Parathyroid adenoma (tissue), 2 donors: ENCODE measurements at regions not wholly inside any gene's neighbourhood (a gene's known extent, or its start where the extent isn't known, plus 50 kb on each side); places are given as distances from the start of the nearest gene placed in this dataset.

ENCODE experiments used
- H2AFZ ChIP-seq: fragments of 300-600 bp; sonication (generic); one replicate; pipeline ENCODE4 v1.7.0; 2017; ENCODE audit warnings: antibody characterized with exemption, mild to moderate bottlenecking
- H3K27ac ChIP-seq: fragments of 300-600 bp; sonication (generic); one replicate; pipeline ENCODE4 v1.7.0; 2017
- H3K27me3 ChIP-seq: fragments of 300-600 bp; sonication (generic); one replicate; pipeline ENCODE4 v1.7.0; 2017; ENCODE audit warnings: low read length; ENCODE audit not compliant: control insufficient read depth, insufficient read depth
- H3K36me3 ChIP-seq: fragments of 300-600 bp; sonication (generic); one replicate; pipeline ENCODE4 v1.7.0; 2017; ENCODE audit warnings: low read length; ENCODE audit not compliant: control insufficient read depth, insufficient read depth
- H3K4me1 ChIP-seq: fragments of 300-600 bp; sonication (generic); one replicate; pipeline ENCODE4 v1.7.0; 2017; ENCODE audit warnings: control low read depth
- H3K4me2 ChIP-seq: fragments of 300-600 bp; sonication (generic); one replicate; pipeline ENCODE4 v1.7.0; 2017; ENCODE audit warnings: low read length
- H3K4me3 ChIP-seq: fragments of 300-600 bp; sonication (generic); one replicate; pipeline ENCODE4 v1.7.0; 2017; ENCODE audit warnings: low read depth, low read length
- H3K79me2 ChIP-seq: fragments of 300-600 bp; sonication (generic); one replicate; pipeline ENCODE4 v1.7.0; 2017; ENCODE audit warnings: control low read depth
- H3K9ac ChIP-seq: fragments of 300-600 bp; sonication (generic); one replicate; pipeline ENCODE4 v1.7.0; 2017; ENCODE audit warnings: mild to moderate bottlenecking
- H3K9me3 ChIP-seq: fragments of 300-600 bp; sonication (generic); one replicate; pipeline ENCODE4 v1.7.0; 2017; ENCODE audit warnings: low read length; ENCODE audit not compliant: control insufficient read depth
- TF ChIP-seq, protein P1 (sequence below): fragments of 300-600 bp; sonication (generic); IDR thresholded peaks from one replicate; pipeline ENCODE4 v1.7.0; 2017; ENCODE audit warnings: antibody characterized with exemption, mild to moderate bottlenecking
- donor health status: primary hyperparathyroidism.

DNA sequence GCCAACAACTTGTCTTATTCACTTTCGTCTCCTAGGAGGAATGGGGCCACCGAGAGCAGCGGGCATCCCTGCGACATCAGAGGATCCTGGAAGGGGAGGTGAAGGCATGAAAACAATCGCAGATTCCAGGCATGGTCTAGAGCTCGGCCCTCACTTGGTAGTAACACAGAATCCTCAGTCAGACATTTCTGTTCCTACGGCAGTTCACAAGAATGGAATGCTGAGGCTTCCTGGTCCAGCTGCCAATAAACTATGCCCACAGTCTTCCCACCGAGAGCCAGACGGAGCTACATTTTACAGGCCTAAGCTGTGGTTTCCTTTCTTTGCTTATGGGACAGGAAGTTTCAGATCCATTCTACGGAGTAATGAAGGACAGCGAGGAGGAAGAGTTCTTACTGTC lies 75.8 kb downstream of the OR13A1 start:
- no peak overlapping the region for H3K4me3 ChIP-seq
- no peak overlapping the region for H3K27ac ChIP-seq
- TF ChIP-seq, protein P1, sequence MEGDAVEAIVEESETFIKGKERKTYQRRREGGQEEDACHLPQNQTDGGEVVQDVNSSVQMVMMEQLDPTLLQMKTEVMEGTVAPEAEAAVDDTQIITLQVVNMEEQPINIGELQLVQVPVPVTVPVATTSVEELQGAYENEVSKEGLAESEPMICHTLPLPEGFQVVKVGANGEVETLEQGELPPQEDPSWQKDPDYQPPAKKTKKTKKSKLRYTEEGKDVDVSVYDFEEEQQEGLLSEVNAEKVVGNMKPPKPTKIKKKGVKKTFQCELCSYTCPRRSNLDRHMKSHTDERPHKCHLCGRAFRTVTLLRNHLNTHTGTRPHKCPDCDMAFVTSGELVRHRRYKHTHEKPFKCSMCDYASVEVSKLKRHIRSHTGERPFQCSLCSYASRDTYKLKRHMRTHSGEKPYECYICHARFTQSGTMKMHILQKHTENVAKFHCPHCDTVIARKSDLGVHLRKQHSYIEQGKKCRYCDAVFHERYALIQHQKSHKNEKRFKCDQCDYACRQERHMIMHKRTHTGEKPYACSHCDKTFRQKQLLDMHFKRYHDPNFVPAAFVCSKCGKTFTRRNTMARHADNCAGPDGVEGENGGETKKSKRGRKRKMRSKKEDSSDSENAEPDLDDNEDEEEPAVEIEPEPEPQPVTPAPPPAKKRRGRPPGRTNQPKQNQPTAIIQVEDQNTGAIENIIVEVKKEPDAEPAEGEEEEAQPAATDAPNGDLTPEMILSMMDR = no peak
- no peak overlapping the region for H3K4me2 ChIP-seq
- H3K36me3 ChIP-seq = no peaks in the 10 kb centered on the region
- no peaks in the 10 kb centered on the region for H3K9me3 ChIP-seq
- H3K4me1 ChIP-seq = no peaks in the 10 kb centered on the region
- H3K79me2 ChIP-seq = no peaks in the 10 kb centered on the region
- H3K9ac ChIP-seq = no peak overlapping the region
- H2AFZ ChIP-seq = no peak overlapping the region
- H3K27me3 ChIP-seq = no peaks in the 10 kb centered on the region

DNA sequence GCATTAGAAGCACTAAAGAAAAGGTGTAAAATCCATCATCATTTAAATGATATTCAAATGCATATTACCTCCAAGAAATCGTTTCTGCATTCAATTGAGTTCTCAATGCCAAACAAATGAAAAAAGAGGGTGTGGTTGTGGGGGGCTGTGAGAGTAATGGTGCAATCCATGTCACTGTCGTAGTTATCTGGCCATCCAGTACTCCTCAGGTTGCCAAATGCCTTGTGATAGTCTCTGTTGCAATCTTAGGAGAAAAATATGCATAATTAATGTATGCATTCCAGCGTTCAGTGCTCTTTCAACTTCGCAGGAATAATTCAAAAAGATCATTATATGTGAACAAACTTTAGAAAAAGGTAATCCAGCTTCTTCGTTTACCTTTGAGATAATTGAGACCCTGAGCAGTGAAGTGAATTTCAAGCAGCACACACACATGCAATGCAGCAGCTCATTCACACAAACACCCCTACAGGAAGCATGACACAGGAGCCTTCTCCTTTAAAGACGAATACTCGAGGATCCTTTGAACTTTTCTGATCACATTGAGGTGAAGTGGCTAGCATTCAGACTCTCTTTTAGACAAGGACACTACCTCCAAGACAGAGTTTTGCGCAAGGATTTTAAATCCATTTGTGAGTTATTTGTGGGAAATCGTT lies 73.4 kb downstream of the OR13A1 start:
- no peaks in the 10 kb centered on the region for H3K4me1 ChIP-seq
- H3K36me3 ChIP-seq = no peaks in the 10 kb centered on the region
- no peak overlapping the region for H3K4me3 ChIP-seq
- no peak overlapping the region for H3K9ac ChIP-seq
- no peaks in the 10 kb centered on the region for H3K79me2 ChIP-seq
- TF ChIP-seq, protein P1 = no peak
- H3K27ac ChIP-seq = no peak overlapping the region
- H3K9me3 ChIP-seq = no peaks in the 10 kb centered on the region
- no peaks in the 10 kb centered on the region for H3K27me3 ChIP-seq
- H2AFZ ChIP-seq = no peak overlapping the region
- H3K4me2 ChIP-seq = no peak overlapping the region

DNA sequence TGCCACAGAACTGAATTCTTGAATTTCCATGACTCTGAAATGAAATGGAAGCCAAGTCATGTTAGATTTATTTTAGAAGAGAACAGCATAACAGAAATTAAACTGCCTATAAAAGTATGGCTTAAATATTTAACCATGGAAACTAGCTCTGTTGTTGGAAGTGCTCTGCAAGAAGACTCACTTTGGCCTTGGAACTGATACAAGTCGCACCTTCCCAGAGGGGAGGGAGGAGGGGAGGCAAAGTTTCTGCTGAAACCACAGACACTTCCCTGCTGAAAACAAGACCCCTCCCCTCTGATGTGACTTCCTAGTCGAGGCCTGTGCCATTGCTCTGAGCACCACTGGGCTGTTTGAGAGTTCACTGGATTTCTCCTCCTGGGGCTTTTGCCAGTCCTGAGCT lies 72.1 kb downstream of the OR13A1 start:
- H3K79me2 ChIP-seq = no peaks in the 10 kb centered on the region
- no peaks in the 10 kb centered on the region for H3K36me3 ChIP-seq
- no peak overlapping the region for H3K4me2 ChIP-seq
- TF ChIP-seq, protein P1 = no peak
- no peaks in the 10 kb centered on the region for H3K4me1 ChIP-seq
- no peaks in the 10 kb centered on the region for H3K27me3 ChIP-seq
- no peak overlapping the region for H3K27ac ChIP-seq
- H3K9ac ChIP-seq = no peak overlapping the region
- no peak overlapping the region for H3K4me3 ChIP-seq
- H2AFZ ChIP-seq = no peak overlapping the region
- H3K9me3 ChIP-seq = no peaks in the 10 kb centered on the region

DNA sequence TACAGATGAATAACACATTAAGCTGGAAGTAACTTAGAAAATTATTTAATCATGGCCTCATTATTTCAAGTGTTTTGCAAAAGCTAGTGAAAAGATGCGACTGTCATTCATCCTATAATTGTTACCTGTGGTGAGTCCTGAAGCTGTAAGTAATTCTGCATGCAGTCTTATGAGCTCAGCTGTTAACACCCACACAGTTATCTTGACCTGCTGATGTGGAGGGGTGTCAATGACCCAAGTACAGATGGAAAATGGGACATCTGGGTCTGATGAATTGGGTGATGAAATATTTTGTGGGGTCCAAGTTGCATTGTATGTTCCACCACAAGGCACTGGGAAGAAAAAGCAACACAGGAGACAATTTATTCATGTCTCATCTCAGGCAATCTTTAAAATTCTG lies 68.9 kb downstream of the OR13A1 start:
- no peaks in the 10 kb centered on the region for H3K27me3 ChIP-seq
- no peaks in the 10 kb centered on the region for H3K9me3 ChIP-seq
- H3K4me1 ChIP-seq = no peaks in the 10 kb centered on the region
- no peak overlapping the region for H3K4me2 ChIP-seq
- no peaks in the 10 kb centered on the region for H3K79me2 ChIP-seq
- H2AFZ ChIP-seq = no peak overlapping the region
- no peak overlapping the region for H3K27ac ChIP-seq
- H3K9ac ChIP-seq = no peak overlapping the region
- no peaks in the 10 kb centered on the region for H3K36me3 ChIP-seq
- no peak overlapping the region for H3K4me3 ChIP-seq
- TF ChIP-seq, protein P1 = no peak
